NCI-H2081 (cell line): ENCODE measurements at regions not wholly inside any gene's neighbourhood (a gene's known extent, or its start where the extent isn't known, plus 50 kb on each side); places are given as distances from the start of the nearest gene placed in this dataset.

Experiments used
- DNase-seq, 2 experiments: peaks; one replicate each; lab custom pipeline; 2025; lab: John Stamatoyannopoulos, UW

DNA sequence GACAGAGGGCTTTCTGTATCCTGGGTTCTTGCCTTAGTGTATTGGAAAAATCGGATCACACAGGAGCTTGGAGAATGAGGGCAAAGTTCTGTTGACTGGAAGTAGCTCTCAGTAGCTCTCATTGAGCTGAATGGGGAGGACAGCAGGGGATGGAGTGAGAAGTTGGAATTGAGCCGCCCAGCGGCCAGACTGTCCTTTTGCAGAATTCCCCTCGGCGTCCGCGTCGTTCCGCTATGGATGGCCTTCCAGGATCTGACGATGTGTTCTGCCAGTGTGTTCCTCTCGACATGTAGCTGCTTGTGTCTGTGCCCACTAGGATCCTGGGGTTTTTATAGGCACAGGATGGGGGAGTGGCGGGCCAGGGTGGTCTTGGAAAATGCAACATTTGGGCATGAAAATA is 351.8 kb upstream of the SEMA3A start:
- no peak for DNase-seq

DNA sequence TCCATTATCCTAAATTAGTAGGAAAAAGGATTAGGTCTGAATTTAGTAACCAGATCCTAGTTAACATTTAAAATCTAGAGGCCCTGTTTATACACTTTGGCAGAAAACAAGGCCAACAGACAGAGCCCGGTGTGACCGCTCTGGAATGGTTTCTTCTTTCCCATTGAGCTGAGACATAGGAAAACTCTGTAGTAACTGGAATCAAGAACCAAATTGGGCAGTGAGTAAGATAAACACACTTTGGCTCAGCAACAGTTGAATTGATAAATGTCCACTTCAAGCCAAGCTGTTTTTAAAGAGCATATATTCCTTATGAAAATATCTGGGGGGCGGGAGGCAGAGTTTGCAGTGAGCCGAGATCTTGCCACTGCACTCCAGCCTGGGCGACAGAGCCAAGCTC is 343.7 kb upstream of the SEMA3A start:
- DNase-seq, result no peak

DNA sequence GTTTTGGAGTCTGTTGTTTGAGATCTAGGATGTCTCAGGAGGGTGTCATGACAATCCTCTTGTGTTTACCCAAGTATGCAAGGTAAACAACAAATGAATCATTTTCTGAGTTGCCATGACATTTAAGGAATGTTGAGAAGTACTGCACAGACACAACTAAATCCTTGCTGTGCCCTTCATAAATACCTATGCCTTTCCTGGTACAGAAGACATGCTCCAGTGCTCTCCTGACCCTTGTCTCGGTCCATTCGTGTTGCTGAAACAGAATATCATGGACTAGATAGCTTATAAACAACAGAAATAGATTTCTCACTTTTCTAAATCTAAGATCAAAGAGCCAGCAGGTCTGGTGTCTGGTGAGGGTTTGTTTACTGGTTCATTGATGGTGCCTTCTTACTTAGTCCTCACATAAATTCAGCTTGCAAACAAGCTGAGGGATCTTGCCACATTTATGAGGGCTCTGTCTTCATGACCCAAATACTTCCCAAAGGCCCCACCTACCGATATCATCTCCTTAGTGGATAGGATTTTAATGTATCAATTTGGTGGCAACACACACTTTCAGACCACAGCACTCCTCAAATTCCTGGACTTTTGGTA is 341.8 kb upstream of the SEMA3A start:
- DNase-seq, result no peak

DNA sequence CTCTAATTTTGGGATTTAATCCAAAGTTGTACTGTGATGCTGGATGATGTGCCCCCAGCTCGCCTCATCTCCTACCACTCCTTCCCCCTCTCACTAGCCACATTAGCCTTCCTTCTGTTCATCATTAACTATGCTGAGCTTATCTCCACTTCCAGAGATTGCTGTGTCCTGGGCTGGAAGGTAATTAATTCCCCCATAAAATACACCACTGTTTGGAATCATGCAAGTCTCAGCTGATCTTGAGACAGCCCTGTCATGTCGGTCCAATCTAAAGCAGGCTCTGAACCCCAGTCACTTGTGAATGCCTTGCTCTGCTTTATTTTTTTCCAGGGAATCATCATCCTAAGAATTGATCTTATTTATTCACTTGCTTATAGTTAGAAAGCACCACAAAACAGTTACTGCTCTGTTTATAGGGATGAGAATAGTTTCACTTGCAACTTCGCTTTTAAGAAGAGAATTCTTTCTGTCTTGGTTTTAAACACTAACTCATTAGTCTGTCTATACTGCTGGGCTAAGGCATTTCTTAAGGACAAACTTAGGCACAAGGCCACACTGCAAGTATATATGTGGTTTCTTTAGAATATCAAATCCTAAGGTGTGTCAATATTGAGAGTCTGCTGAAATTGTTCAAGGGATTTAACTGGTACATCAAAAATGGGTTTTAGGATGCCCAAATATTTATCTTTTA is 341.1 kb upstream of the SEMA3A start:
- DNase-seq, result no peak

DNA sequence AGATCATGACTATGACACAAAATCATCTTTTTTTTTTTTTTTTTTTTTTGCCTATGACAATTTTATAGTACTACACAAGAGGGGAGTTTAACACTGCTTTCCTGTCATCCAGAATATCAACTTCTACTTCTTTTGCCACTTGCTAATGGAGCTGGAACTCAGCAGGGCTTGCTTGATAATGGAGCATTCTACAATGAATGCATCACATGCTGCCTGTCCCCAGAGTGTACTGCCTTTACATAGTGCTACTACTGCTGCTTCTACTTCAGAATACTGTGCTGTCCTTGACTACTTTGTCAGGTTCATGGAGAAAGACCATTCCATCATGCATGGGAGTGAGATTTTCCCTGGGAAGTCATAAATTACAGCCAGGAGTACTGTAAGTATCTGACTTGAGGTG is 338.6 kb upstream of the SEMA3A start:
- DNase-seq, result no peak

DNA sequence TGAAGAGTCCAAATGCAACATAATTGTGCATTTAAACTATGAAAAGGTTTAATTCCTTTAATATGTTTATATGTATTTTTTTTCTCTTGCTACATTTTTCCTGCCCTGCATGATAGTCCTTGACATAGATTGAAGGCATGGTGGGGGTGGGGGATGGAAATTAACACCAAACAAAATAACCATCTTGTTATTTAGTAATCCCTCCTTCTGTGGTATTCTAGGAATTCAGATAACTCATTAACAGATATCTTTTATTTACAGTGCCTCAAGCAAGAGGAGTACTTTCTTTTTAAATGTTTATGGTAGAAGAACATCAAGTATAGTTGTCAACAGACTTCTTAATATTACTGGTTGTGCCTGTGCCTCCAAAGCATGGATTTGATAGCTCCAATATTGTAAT is 337.6 kb upstream of the SEMA3A start:
- no peak for DNase-seq

DNA sequence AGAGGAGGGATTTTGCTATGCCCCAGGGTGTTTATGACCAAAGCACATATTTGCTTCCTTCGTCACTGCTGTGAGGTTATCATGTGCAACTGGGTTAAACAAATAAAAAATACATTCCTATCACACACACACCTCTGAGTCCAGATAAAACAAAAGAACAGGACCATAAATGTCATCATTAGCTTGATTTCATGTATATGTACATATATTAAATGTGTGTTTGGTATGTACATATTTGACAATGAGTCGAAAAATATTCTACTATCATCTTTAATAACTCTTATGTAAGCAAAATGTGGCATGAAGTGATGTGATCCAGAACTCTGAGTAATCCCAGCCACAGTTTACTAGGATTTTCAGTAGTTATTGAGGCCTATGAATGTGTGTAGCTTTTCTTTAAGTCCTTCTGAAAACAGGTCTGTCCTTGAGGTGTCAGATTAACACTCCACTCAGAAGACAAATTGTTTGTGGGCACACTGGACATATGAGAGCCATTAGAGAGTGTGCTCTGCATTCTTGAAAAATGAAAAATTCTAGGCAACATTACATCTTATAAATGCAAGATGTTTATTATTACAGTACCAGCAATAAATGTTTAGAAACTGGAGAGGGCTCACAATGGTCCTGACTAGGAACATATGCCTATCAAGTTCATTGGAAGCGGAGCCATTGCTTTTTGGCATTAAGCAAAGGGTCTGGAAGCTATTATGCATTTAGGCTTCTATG is 335.1 kb upstream of the SEMA3A start:
- DNase-seq, result no peak

DNA sequence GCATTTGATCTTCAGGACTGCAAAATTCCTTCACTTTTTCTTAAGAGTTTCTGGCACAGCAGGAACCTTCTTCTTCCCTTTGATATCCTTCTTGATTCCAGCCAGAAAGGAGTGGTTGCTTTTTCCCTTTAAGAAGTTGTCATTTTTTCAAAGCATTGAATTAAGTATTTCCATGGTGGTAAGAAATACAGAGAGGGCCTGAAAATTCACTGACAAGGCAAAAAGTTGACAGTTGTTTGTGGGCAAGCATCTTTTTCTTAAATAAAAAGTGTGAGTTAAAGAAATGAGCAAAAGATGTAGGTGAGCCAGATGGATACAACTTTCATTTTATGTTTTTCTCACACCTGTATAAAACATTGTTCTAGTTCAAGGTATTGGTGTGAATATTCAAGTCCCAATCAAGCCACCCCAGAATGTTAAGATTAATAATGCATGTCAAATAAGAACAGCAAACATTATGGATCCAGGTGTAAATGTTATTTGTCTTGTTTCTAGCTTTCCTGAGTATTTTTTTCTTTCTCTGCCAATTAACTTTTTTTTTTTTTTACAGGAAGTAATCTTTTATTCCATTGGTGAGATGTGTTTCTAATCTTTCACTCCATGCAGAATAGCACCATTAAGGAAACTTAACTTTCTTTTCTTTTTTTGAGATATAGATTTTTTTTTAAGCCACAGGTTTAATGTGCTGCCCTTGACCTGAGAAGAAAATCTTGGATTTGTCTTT is 334.3 kb upstream of the SEMA3A start:
- DNase-seq, result no peak

DNA sequence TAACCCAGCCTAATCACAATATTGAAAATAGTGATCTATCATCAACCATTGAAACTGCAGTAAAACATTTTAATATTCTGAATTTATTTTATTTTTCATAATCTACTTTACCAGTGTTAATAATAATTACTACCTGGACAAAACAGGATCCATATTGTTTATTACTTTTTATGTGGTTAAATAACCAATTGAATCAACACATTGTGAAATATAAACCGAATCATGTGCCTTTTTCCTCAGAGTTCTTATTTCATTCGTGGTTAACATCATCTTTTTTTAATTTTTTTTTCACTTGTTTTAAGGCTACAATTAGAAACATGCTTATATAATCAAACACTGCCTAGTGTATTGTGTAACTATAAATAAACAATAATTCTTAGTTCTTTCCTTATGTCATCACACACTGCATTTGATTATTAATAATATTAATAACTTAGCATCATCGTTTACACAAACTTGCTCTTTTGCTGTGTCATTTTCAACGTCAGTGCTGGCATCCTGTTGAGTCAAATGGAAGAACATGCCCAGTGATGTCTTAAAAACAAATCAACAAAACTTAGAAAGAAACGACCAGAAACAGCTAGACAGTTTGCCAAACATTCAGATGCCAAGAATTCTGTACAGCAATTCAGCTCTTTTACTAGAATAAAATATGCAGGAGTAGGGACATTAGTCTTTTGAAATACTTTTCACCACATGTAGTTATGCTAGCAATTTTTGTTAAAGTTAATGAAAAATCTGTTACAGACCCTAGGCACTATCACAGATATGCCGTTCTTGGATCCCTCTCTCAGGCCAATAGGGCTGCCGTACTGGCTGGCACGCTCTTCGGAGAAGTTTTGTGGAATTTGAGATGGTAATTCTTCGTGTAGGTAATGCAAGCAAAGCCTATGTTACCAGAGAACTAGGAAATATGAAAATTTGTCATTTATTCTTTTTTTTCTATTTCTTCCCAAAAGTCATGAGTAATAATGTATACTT is 330.4 kb upstream of the SEMA3A start:
- DNase-seq, result no peak

DNA sequence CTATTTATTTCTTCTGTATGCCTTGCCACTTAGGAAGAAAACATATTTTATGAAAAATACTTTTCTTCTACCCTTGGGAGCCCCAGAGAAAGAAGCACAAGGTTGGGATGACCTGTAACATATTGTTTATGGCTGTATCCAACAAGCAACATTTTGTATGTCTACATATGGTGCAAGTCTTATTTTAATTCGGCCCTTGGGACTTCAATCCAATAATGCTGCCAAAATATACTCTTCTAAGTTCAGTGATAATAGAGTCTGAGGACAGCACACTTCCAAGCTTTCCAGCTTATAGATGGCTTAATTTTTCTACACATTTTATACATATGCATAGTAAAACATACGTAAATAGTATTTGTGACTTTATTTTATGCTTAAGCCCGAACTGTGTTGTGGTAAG is 318.5 kb upstream of the SEMA3A start:
- DNase-seq, result no peak

DNA sequence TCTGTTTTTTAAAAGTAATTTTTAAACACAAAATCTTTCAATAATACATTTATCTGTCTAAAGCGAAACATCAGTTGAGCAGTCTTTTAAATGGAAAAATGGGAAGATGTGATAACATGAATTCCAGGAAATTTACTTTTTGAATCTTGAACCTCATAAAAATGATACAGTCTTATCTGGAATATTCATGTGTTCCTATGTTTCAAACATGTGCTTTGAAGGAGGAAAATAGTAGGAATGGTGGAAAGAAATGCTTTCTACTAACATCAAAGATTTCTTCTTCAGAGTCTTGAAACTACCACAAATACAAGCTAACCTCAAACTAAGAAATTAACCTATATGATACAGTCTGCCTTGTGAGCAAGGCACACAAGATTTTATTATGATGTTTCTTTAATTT is 317.5 kb upstream of the SEMA3A start:
- DNase-seq, result no peak

DNA sequence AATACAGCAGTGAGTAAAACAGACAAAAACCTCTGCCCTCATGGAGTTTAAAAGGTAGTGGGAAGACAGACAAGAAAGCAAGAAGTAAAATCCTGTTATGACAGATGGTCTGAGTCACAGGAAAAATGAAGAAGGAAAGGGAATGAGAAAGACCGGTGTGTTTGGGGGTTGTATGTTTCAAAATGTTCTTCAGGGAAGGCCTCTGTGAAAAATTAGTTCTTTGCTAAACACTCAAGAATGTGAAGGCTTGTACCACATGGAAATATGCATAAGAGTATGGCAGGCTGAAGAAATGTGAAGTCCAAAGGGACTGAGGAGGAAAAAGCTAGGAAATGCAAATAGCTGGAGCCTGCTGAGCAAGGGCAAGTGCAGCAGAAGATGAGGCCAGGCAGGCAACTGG is 315.9 kb upstream of the SEMA3A start:
- DNase-seq, result no peak

DNA sequence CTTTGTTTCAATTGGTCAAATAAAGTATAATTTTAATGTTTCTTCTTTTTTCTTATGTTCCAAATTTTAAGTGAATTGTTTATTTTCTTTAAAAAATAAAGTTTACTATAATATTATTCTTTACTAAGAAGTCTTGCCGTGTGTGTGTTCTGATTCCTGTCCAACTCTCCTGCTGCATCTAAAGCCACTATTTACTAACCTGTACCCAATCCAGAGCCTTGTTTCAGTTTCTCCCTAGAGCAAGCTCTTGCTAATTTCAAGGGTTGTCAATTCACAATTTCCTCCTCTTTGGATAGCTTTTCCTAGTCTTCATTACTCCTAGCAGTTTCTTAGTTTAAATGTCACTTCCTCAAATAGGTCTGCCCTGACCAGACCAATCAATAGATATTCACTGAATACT is 314.9 kb upstream of the SEMA3A start:
- no peak for DNase-seq

DNA sequence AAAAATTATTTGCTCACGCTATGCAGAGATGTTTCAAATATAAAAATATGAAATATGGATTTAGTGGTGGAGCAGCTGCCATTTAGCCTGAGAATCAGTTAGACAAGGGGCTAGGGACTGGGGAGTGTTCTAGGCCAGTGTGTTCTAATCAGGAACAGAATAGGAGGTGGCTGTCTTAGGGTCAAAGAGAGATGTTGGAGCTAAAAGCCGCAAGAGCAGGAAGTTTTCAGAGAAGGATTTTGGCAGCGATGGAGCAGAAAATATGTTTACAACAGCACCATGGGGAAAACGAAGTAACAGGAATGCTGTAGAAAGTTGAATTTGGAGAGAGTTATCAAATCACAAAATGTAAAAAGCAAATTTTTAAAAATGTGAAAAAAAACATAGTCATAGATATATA is 314.0 kb upstream of the SEMA3A start:
- DNase-seq, result no peak

DNA sequence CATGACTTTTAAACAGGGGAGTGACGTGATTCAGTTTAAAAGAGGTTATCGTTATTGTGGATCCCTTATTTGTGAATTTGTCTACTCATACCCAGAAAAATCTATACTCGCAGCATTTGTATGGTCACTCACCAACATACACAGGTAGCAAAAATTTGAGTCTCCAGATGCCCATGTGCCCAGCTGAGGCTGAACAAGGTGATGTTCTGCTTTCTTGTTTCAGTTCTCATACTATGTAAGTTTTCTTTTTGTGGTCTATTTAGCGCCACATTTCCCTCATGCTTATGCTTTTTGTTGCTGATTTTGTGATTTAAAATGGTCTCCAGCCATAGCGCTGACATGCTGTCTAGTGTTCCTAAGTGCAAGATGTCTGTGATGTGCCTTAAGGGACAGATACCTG is 312.9 kb upstream of the SEMA3A start:
- DNase-seq, result no peak

DNA sequence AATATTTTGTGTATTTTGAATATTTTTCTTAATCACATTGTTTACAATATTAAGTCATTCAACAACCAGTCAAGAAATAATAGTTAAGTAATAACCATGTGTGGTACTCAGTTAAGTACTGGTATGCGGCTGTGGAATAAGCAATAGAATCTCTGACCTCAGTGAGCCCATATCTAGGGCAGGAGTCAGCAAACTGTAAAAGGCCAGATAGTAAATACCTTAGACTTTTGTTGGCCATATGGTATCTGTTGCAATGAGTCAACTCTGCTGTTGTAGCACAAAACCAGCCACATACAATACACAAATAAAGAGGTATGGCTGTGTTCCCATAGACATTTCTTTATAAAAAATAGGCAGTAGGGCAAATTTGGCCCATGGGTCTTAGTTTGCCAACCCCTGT is 311.6 kb upstream of the SEMA3A start:
- no peak for DNase-seq

DNA sequence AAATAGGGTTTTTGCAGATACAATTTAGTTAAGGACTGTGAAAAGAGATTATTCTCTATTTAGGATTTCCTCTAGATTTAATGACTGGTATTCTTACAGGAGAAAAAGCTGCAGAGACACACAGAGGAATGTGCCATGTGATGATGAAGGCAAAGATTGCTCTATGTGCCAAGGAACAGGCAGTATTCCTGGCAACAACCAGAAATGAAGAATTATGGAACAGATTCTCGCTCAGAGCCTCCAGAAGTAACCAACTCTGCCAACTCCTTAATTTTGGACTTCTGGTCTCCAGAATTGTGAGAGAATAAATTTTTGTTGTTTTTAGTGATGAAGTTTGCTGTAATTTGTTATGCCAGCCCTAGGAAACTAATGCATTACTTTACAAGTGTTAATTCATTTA is 307.6 kb upstream of the SEMA3A start:
- DNase-seq, result no peak

DNA sequence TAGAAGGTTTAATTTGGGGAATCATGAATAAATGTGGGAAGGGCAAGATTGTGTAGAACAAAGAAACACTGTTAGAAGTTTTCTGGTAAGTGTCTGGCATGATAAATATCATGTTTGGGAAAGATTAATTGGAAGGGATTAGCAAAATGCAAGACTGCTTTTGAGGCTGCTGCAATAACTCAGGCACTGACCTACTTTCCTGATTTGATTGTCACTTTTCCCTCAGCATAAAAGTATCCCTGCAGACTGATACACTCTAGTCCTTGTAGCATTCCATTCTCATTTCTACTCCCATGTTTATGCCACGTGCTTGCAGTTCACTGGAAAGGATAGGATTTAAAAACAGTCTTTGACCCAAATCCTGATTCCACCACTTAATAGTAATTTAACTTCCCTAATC is 303.3 kb upstream of the SEMA3A start:
- DNase-seq, result no peak

DNA sequence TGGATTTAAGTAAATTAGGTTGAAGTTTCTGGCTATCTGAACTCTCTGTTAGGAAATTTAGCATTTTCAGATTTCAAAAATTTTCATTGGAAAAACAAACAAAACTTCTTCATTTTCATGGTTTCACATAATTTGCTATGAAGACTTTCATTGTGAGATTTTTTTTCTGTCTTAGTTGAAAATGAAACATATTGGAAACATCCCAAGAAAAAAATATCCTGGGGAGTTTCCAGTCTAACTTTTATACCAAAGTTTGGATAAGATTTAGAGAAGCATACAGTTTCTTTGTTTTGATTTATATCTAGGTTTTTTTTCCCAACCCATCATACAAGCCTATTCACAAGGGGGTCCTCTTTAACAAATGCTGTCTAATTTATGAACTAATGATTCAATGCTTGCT is 300.5 kb upstream of the SEMA3A start:
- DNase-seq, result no peak

DNA sequence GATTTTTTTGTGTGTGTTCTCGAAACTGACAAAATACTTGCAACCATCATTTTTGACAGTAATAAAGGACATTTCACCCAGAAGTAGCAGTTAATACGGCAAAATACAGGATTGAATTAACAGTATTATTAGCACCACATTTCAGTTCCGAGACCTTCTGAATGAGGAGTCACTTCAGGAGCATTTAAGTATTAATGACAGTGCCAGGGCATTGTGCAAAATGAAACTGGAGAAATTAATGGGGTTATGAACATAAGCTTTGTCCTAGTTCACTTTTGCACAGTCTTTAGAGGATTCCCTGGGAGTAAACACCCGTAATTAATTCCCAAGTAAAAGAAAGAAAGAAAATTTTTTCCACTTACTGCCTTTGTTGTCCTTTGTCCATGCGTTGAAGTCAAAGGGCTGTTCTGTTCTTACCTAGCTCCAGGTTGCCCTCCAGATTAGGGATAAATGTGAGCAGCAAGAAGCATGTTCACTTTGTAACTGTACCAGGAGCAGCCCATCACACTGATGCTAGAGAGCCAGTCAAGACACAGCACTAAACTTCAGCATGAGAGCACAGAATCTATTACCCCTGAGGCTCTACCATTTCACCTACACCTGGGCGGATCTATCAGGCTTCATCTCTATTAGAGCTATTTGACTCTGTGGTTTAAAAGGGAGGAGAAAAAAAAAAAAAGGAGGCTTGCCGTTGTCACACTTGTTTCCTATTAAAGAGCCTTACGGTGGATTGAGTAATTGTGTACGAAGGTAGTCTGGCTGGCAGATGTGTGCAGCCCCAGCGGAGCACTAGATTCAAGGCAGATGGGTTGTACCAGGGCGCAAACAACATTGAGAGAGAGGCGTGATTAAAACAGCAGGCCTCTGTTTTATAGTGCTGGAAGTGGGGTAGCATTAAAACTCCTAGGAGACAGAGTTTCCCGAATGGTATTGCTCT is 297.8 kb upstream of the SEMA3A start:
- DNase-seq, result peak; percentile 22 to 55

DNA sequence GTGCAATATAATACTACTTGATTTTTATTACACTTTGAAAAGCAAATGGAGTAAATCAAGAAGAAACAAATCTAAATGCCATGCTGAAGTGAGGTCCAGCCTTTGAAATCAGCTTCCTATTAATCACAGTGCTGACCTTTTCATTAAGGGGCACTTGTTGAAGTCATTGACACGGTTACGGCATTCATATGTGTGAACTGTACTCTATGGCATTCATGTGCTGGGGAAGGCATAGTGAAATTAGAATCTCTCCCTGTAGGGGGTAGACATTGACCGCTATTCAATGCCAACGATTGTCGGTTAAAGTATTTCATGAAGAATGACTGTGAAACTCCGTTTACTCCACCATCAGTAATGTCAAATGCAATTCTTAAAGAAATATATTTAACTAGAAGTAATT is 296.1 kb upstream of the SEMA3A start:
- no peak for DNase-seq
